GM12873 (cell line): ENCODE measurements at regions not wholly inside any gene's neighbourhood (a gene's known extent, or its start where the extent isn't known, plus 50 kb on each side); places are given as distances from the start of the nearest gene placed in this dataset.

ENCODE experiments used
- TF ChIP-seq, protein P1 (sequence below): IDR thresholded peaks from 2 replicates; pipeline ENCODE4 v1.5.1; 2012; ENCODE audit warnings: low read depth, mild to moderate bottlenecking, moderate library complexity, low read length, control low read depth; ENCODE audit not compliant: insufficient read depth; ENCODE audit errors: missing control alignments

DNA sequence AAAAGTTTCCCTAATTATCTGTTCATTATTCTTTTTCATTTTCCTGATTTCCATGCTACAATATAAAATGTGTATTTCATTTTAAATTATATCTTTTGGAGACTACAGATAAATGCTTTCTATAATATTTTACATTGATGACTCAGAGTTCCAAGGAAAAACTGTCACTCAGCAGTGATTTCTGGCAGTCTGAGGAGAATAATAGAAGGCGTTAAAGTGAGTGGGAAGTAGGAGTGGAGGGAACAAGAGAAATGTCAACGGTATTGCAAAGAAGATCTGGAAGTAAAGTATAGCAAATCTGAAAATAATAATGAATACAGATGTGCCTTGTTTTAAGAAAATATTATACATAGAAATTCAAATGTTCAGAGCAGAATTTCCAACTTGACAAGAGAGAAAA is 293.6 kb upstream of the PITX2 start:
- TF ChIP-seq, protein P1, sequence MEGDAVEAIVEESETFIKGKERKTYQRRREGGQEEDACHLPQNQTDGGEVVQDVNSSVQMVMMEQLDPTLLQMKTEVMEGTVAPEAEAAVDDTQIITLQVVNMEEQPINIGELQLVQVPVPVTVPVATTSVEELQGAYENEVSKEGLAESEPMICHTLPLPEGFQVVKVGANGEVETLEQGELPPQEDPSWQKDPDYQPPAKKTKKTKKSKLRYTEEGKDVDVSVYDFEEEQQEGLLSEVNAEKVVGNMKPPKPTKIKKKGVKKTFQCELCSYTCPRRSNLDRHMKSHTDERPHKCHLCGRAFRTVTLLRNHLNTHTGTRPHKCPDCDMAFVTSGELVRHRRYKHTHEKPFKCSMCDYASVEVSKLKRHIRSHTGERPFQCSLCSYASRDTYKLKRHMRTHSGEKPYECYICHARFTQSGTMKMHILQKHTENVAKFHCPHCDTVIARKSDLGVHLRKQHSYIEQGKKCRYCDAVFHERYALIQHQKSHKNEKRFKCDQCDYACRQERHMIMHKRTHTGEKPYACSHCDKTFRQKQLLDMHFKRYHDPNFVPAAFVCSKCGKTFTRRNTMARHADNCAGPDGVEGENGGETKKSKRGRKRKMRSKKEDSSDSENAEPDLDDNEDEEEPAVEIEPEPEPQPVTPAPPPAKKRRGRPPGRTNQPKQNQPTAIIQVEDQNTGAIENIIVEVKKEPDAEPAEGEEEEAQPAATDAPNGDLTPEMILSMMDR, result no peak

DNA sequence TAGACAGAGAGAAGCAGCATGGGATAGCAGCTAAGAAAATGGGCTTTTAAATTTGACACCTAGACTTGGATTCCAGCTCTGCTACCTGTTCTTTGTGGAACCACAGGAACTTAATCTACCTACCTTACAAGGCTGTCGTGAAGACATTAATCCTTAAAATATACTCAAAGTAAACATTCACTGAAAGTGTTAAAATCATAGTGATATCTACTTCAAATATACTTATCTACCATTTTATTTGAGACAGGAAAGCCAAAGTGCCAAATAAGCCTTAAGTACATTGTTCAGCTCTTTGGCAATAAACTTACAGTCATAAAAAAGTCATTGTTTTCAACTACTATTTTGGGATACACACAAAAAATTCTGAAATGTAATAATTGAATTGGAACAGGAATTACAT is 295.0 kb upstream of the PITX2 start:
- TF ChIP-seq, protein P1, result no peak

DNA sequence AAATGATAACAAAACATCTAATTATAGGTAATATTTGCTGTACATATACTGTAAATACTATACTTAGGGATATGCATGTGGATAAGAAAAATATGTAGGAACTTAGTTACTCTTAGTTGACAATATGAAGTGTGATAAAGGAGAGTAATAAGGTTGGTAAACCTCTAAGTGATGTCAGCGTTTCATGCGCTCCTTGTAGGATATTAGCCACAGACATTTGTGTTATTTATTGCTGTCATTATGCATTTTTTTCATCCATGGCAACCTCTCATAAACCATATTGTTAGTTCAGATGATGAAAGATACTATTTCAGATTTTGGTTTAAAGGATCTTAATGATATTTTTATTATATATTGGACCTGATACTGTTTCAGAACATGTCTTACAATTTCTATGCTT is 298.1 kb upstream of the PITX2 start:
- TF ChIP-seq, protein P1, result no peak

DNA sequence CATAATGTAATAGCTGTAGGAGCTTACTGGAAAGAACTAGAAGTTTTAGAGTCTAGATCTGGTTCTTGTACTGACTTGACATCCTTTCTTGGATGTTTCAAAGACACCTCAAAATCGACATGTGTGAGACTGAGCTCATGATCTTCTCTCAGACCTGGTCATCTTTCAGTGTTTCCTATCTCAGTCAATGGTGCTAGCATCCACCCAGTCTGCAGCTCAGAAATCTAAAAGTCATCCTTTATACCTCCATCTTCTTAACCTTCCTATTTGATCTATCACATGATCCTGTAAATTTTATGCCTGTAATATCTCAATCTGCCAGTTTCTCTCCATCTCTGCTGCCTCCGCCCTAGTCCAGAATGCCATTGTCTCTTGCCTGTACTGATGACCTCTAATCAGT is 301.9 kb upstream of the PITX2 start:
- TF ChIP-seq, protein P1, result no peak

DNA sequence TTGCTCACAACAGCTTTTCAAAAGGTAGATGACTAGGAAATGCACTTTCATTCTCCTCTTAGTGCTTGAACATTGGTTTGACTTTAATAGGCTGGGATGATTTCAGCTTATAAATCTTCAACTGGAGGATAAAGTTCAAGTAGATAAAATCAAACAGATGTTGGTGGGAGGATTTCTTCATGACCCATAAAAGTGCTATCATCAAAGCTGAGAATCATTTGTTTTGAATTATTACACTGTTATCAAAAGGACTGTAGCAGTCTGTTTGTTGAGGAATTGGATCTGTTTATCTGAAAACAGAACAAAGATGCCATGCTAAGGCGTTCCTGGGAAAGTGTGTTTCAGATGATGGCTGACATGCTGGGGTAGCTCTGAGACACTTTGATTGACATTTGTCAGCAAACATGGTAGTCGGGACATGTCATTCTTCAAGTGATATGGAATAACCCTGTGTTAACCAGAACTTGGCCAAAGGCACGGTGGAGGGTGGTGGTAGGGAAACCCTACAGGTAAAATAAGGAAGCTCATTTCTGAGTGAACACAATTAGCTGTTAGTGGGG is 304.0 kb upstream of the PITX2 start:
- TF ChIP-seq, protein P1, result no peak

DNA sequence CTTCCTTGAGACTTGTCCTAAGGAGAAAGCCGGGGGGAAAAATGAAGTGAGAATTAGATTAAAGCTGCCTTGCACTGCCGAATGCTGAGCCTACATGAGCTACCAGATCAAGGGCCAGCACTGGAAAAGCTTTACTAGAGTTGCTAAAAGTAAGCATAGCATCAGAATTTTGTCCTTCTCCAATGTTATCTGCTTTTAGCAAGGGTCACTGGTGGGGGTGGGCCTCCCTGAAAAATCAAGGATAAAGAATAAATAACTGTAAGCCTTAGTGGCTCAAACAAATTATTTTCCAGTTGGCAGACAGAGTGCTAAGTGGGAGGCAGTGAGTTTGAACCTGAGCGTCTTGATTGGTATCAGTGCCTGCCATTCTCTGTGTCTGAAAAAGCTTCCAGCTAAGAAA is 310.5 kb upstream of the PITX2 start:
- TF ChIP-seq, protein P1, result no peak

DNA sequence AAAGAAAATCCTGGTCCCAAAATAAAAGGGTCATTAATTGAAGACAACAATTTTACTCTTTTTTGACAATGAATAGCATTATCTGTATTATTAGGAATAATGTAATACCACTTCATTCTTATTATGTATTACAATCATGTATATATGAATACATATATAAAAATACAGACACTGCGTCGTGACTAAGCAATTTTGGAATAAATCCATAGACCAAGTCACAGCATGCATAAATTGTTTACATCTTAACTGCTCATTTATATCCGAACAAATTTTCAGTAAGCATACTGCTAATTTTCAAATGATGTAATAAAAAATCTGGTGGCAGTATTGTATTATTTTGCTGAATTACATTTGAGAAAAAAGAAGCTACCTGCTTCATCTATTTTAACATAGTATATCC is 321.6 kb upstream of the PITX2 start:
- TF ChIP-seq, protein P1, result no peak
